K562 (cell line): ENCODE measurements at regions not wholly inside any gene's neighbourhood (a gene's known extent, or its start where the extent isn't known, plus 50 kb on each side); places are given as distances from the start of the nearest gene placed in this dataset.

Experiments used
- ATAC-seq: fragments of 200-7000 bp; cut with Tn5 transposase; 3 replicates; pipeline ENCODE4 v1.9.1; 2020; ENCODE audit warnings: moderate library complexity
- BruUV-seq: library from RNA; stranded (reverse); fragments of 400-500 nt; replicated peaks from 2 replicates; lab custom pipeline; 2021; lab: Mats Ljungman, UMichigan
- CTCF ChIA-PET: fragments of 300-600 bp; formaldehyde crosslinking; extraction: SDS; loops from one replicate; lab custom pipeline; 2021; ENCODE audit warnings: low intra/inter-chr PET ratio; lab: Yijun Ruan, JAX
- POLR2A ChIA-PET: fragments of 300-600, 350-650 bp; sonication (Branson Sonifier 250); formaldehyde crosslinking; extraction: SDS; loops from one replicate; lab custom pipeline; 2021; ENCODE audit warnings: antibody characterized with exemption, inconsistent platforms; lab: Yijun Ruan, JAX
- DNase-seq, 4 experiments: peaks; one replicate each; pipeline versions ENCODE4 v3.0.0 to v3.0.0-alpha.2; 2011 to 2018; ENCODE audit warnings: low spot score in 3 of 4, mixed read lengths in 3 of 4; ENCODE audit errors: extremely low read depth in 1 of 4
- FAIRE-seq: peaks from 2 replicates; lab custom pipeline; 2011; peaks lifted over from hg19 to GRCh38; lab: Jason Lieb, UNC
- H2AFZ ChIP-seq: 2 replicates; pipeline ENCODE4 v1.6.0; 2011; ENCODE audit warnings: low read depth, low read length, control low read depth, inconsistent platforms
- H3K27ac ChIP-seq: fragments of 200-600 bp; 3 replicates; pipeline ENCODE4 v1.8.0; 2011; ENCODE audit warnings: low read depth, mild to moderate bottlenecking, control low read depth, inconsistent platforms, low read length, moderate library complexity, mixed read lengths; ENCODE audit errors: extremely low read depth
- H3K27me3 ChIP-seq, 2 experiments: fragments of 300-600 bp in 1 of 2; 2 replicates in 1 of 2; 3 replicates in 1 of 2; pipeline versions ENCODE4 v1.6.0 to v1.8.0; 2011; ENCODE audit warnings: inconsistent platforms in 2 of 2, low read length in 2 of 2, mild to moderate bottlenecking in 1 of 2, mixed read lengths in 1 of 2, moderate library complexity in 1 of 2; ENCODE audit not compliant: control insufficient read depth in 2 of 2, insufficient read depth in 2 of 2
- H3K36me3 ChIP-seq: fragments of 300-600 bp; 3 replicates; pipeline ENCODE4 v1.8.0; 2011; ENCODE audit warnings: mild to moderate bottlenecking, low read length, inconsistent platforms; ENCODE audit not compliant: control insufficient read depth, insufficient read depth
- H3K4me1 ChIP-seq, 2 experiments: fragments of 200-600 bp in 1 of 2; replicated peaks in 1 of 2; 2 replicates in 1 of 2; 3 replicates in 1 of 2; pipeline versions ENCODE4 v1.5.1 to v1.8.0; 2011; ENCODE audit warnings: inconsistent platforms in 2 of 2, low read length in 2 of 2, mild to moderate bottlenecking in 1 of 2, mixed read lengths in 1 of 2, moderate library complexity in 1 of 2; ENCODE audit not compliant: control insufficient read depth in 2 of 2, insufficient read depth in 2 of 2
- H3K4me2 ChIP-seq: 2 replicates; pipeline ENCODE4 v1.6.1; 2011; ENCODE audit warnings: low read length, control low read depth, inconsistent platforms, mixed read lengths; ENCODE audit not compliant: insufficient read depth
- H3K4me3 ChIP-seq: fragments of 200-600 bp; sonication (generic), shearing (Covaris generic); 2 replicates; pipeline ENCODE4 v1.5.1; 2016; ENCODE audit warnings: control low read depth, inconsistent platforms
- H3K79me2 ChIP-seq: fragments of 200-600 bp; 3 replicates; pipeline ENCODE4 v1.8.0; 2011; ENCODE audit warnings: low read length, inconsistent platforms; ENCODE audit not compliant: control insufficient read depth, insufficient read depth
- H3K9ac ChIP-seq, 2 experiments: 2 replicates each; pipeline versions ENCODE4 v1.6.0 to v1.6.1; 2011; ENCODE audit warnings: low read depth in 2 of 2, low read length in 2 of 2, control low read depth in 1 of 2, inconsistent platforms in 1 of 2, mild to moderate bottlenecking in 1 of 2, mixed read lengths in 1 of 2; ENCODE audit not compliant: insufficient read depth in 1 of 2
- H3K9me1 ChIP-seq: one replicate; pipeline ENCODE4 v1.6.0; 2011; ENCODE audit warnings: inconsistent platforms, mild to moderate bottlenecking, low read length, moderate library complexity; ENCODE audit not compliant: control insufficient read depth, insufficient read depth
- H3K9me3 ChIP-seq: replicated peaks from 2 replicates; pipeline ENCODE4 v1.5.1; 2011; ENCODE audit warnings: low read depth, low read length, inconsistent platforms; ENCODE audit not compliant: control insufficient read depth, insufficient read depth
- H4K20me1 ChIP-seq: replicated peaks from 2 replicates; pipeline ENCODE4 v1.6.1; 2011; ENCODE audit warnings: low read length, inconsistent platforms, mixed read lengths; ENCODE audit not compliant: control insufficient read depth, insufficient read depth
- CBX3 ChIP-seq, 2 experiments: IDR thresholded peaks; 1 replicate in 1 of 2; 2 replicates in 1 of 2; pipeline ENCODE4 v1.6.1; 2012; ENCODE audit warnings: inconsistent platforms in 2 of 2, low read length in 2 of 2, borderline replicate concordance in 1 of 2, control low read depth in 1 of 2
- FOXJ2 ChIP-seq: fragments of 200-800 bp; sonication (Bioruptor generic); IDR thresholded peaks from 2 replicates; pipeline ENCODE4 v1.6.1; 2016; ENCODE audit warnings: missing genetic modification characterization, missing compliant biosample characterization
- FOXP4 ChIP-seq: sonication (generic); formaldehyde crosslinking; IDR thresholded peaks from 2 replicates; pipeline ENCODE4 v1.8.0; 2022; ENCODE audit warnings: mild to moderate bottlenecking, missing genetic modification reagents, borderline replicate concordance
- GABPB2 ChIP-seq: fragments of 250-450 bp; sonication (Bioruptor Pico); conservative IDR thresholded peaks from 2 replicates; pipeline ENCODE4 v1.5.1; 2021; ENCODE audit warnings: mild to moderate bottlenecking
- HOXB6 ChIP-seq: fragments of 250-450 bp; sonication (Bioruptor Pico); IDR thresholded peaks from 2 replicates; pipeline ENCODE4 v1.5.1; 2022; ENCODE audit warnings: mild to moderate bottlenecking, borderline replicate concordance
- JUND ChIP-seq, 2 experiments: IDR thresholded peaks; 2 replicates in 1 of 2; 3 replicates in 1 of 2; pipeline ENCODE4 v1.6.1; 2011; ENCODE audit warnings: borderline replicate concordance in 2 of 2, low read depth in 2 of 2, low read length in 2 of 2, improper control_type of control experiment in 1 of 2, missing biosample characterization in 1 of 2, missing genetic modification characterization in 1 of 2, missing genetic modification reagents in 1 of 2
- MAFK ChIP-seq: IDR thresholded peaks from 2 replicates; pipeline ENCODE4 v1.6.1; 2011; ENCODE audit warnings: low read length, improper control_type of control experiment
- NCOA1 ChIP-seq: fragments of 450-650 bp; IDR thresholded peaks from 2 replicates; pipeline ENCODE4 v1.6.1; 2016; ENCODE audit warnings: low read depth
- SNAPC5 ChIP-seq: fragments of 250-450 bp; sonication (Bioruptor Pico); IDR thresholded peaks from 2 replicates; pipeline ENCODE4 v1.8.0; 2021; ENCODE audit warnings: moderate library complexity, mild to moderate bottlenecking, inconsistent platforms
- SRSF3 ChIP-seq: fragments of 200-400 bp; formaldehyde crosslinking; IDR thresholded peaks from 2 replicates; pipeline ENCODE4 v1.6.1; 2016; ENCODE audit warnings: mild to moderate bottlenecking, low read length, moderate library complexity; ENCODE audit not compliant: insufficient read depth
- TRIM24 ChIP-seq, 2 experiments: fragments of 450-650 bp; IDR thresholded peaks; 2 replicates each; pipeline ENCODE4 v1.6.1; 2016
- ZNF316 ChIP-seq: fragments of 450-650 bp; IDR thresholded peaks from 2 replicates; pipeline ENCODE4 v1.6.1; 2016
- WGBS: fragments of 100-300 bp; shearing (Covaris generic); methylation state at CpG from one replicate; pipeline ENCODE4 v1.1.6; 2016; ENCODE audit warnings: low coverage, mixed read lengths; ENCODE audit not compliant: insufficient coverage; ENCODE audit errors: missing lambda C conversion rate; 5-methylcytosine and 5-hydroxymethylcytosine counted together
- in situ Hi-C: fragments of 300-500 bp; cut with MboI; formaldehyde crosslinking; loops from 4 replicates; pipeline ENCODE4 v1.15.0; 2018; ENCODE audit warnings: inconsistent platforms, mixed read lengths
- intact Hi-C: fragments of 100-400 bp; cut with micrococcal nuclease; formaldehyde crosslinking; loops from 2 replicates; pipeline ENCODE4 v1.14.2; 2022

- in situ Hi-C loops (no loop called here), intact Hi-C loops (no loop called here)
- no peaks in the 10 kb centered on the region for H4K20me1 ChIP-seq
- no peaks in the 10 kb centered on the region for H3K4me1 ChIP-seq
- BruUV-seq: no TSS peak
- no peaks in the 10 kb centered on the region for H3K9me3 ChIP-seq
- H3K9ac ChIP-seq: no peak overlapping the region
- DNase-seq (no peak), FAIRE-seq (no peak), ATAC-seq (no peak)
- H3K27ac ChIP-seq: no peak overlapping the region
- WGBS: 0% methylated on average over 1 of the region's 1 CpG
- CTCF ChIA-PET: no interaction called here
- POLR2A ChIA-PET: interaction anchor here (0.7 kb wide), 1 partner anchor 223 kb away, joined by 4 read pairs; no protein-coding TSS in a partner anchor
- no peak overlapping the region for H3K4me3 ChIP-seq
- no peak overlapping the region for H2AFZ ChIP-seq
- no peak overlapping the region for H3K4me2 ChIP-seq
- H3K79me2 ChIP-seq: no peaks in the 10 kb centered on the region
- H3K36me3 ChIP-seq: no peaks in the 10 kb centered on the region
- no peaks in the 10 kb centered on the region for H3K9me1 ChIP-seq
- no peaks in the 10 kb centered on the region for H3K27me3 ChIP-seq
- TF ChIP-seq SRSF3: no peak
- TF ChIP-seq NCOA1: no peak
- no peak for TF ChIP-seq ZNF316
- no peak for TF ChIP-seq GABPB2 (CRISPR knock-in tag)
- no peak for TF ChIP-seq MAFK
- TF ChIP-seq JUND (IDR thresholded peaks at IDR 0.05; ENCODE audit: borderline replicate concordance, low read depth, low read length): no peak
- TF ChIP-seq JUND (tag; IDR thresholded peaks at IDR 0.05; ENCODE audit: borderline replicate concordance, low read depth, low read length): no peak
- TF ChIP-seq HOXB6 (CRISPR knock-in tag): no peak
- TF ChIP-seq FOXJ2 (tag): no peak
- no peak for TF ChIP-seq TRIM24 (IDR thresholded peaks at IDR 0.05)
- TF ChIP-seq SNAPC5 (CRISPR knock-in tag): no peak
- TF ChIP-seq FOXP4 (CRISPR knock-in tag): no peak
- no peak for TF ChIP-seq CBX3 (IDR thresholded peaks at IDR 0.05; ENCODE audit: borderline replicate concordance in 1 of 2, low read length in 2 of 2)
These were observed 456.4 kb downstream of the GADD45G start for GRCh38 chr9:90061187-90061586.
